H1 (cell line): ENCODE measurements at regions not wholly inside any gene's neighbourhood (a gene's known extent, or its start where the extent isn't known, plus 50 kb on each side); places are given as distances from the start of the nearest gene placed in this dataset.

Experiments
- CTCF ChIA-PET: fragments of 300-600 bp; sonication (Branson Sonifier 250); formaldehyde crosslinking; loops from one replicate; lab custom pipeline; 2021; ENCODE audit not compliant: partially characterized antibody; lab: Charles Lee
- POLR2A ChIA-PET: fragments of 300-600 bp; sonication (Branson Sonifier 250); formaldehyde crosslinking; loops from one replicate; lab custom pipeline; 2021; ENCODE audit warnings: inconsistent platforms; ENCODE audit not compliant: partially characterized antibody; lab: Charles Lee
- DNase-seq, 2 experiments: peaks; one replicate each; pipeline versions ENCODE4 v3.0.0 to v3.0.0-alpha.2; 2010 to 2022; ENCODE audit warnings: low spot score in 2 of 2, low read depth in 1 of 2, mixed read lengths in 1 of 2
- FAIRE-seq: peaks from 2 replicates; lab custom pipeline; 2011; peaks lifted over from hg19 to GRCh38; lab: Jason Lieb, UNC
- H2AFZ ChIP-seq: 2 replicates; pipeline ENCODE4 v1.8.1; 2012; ENCODE audit warnings: low read length, inconsistent platforms
- H2AK5ac ChIP-seq: 2 replicates; pipeline ENCODE4 v1.6.1; 2013; ENCODE audit warnings: low read depth, low read length
- H2BK120ac ChIP-seq: replicated peaks from 2 replicates; pipeline ENCODE3; 2013; ENCODE audit warnings: low read depth, low read length, inconsistent platforms
- H2BK12ac ChIP-seq: 2 replicates; pipeline ENCODE4 v1.6.1; 2013; ENCODE audit warnings: low read depth, low read length
- H2BK15ac ChIP-seq: 2 replicates; pipeline ENCODE4 v1.6.1; 2013; ENCODE audit warnings: low read length
- H2BK20ac ChIP-seq: 2 replicates; pipeline ENCODE4 v1.6.1; 2013; ENCODE audit warnings: low read length
- H2BK5ac ChIP-seq: 2 replicates; pipeline ENCODE4 v1.6.1; 2013; ENCODE audit warnings: low read depth, low read length
- H3K14ac ChIP-seq: 2 replicates; pipeline ENCODE4 v1.6.1; 2013; ENCODE audit warnings: inconsistent platforms; ENCODE audit not compliant: insufficient read length
- H3K18ac ChIP-seq: 2 replicates; pipeline ENCODE4 v1.6.1; 2013; ENCODE audit warnings: low read length; ENCODE audit errors: extremely low read depth
- H3K23ac ChIP-seq: 2 replicates; pipeline ENCODE4 v1.6.1; 2013; ENCODE audit warnings: inconsistent platforms; ENCODE audit not compliant: insufficient read length
- H3K23me2 ChIP-seq: 2 replicates; pipeline ENCODE4 v1.6.1; 2013; ENCODE audit warnings: low read depth, low read length
- H3K27ac ChIP-seq: 2 replicates; pipeline ENCODE4 v1.6.1; 2011; ENCODE audit warnings: low read depth, low read length, inconsistent platforms
- H3K27me3 ChIP-seq, 4 experiments: replicated peaks in 1 of 4; 1 replicate in 1 of 4; 2 replicates in 3 of 4; pipeline versions ENCODE4 v1.6.1 to v1.8.1; 2011 to 2013; ENCODE audit warnings: low read length in 3 of 4, mild to moderate bottlenecking in 3 of 4, inconsistent platforms in 2 of 4, mixed read lengths in 2 of 4, moderate library complexity in 1 of 4; ENCODE audit not compliant: control insufficient read depth in 3 of 4, insufficient read depth in 3 of 4; ENCODE audit errors: extremely low read depth in 1 of 4
- H3K36me3 ChIP-seq, 4 experiments: 2 replicates each; pipeline versions ENCODE4 v1.6.1 to v1.8.1; 2011 to 2013; ENCODE audit warnings: mild to moderate bottlenecking in 4 of 4, low read length in 3 of 4, moderate library complexity in 2 of 4, control low read depth in 1 of 4, inconsistent platforms in 1 of 4; ENCODE audit not compliant: insufficient read depth in 4 of 4, control insufficient read depth in 2 of 4
- H3K4ac ChIP-seq: replicated peaks from 2 replicates; pipeline ENCODE3; 2013; ENCODE audit warnings: low read length, low read depth, mixed read lengths, inconsistent platforms; ENCODE audit not compliant: insufficient read length
- H3K4me1 ChIP-seq, 4 experiments: replicated peaks in 1 of 4; 1 replicate in 1 of 4; 2 replicates in 3 of 4; pipeline versions ENCODE4 v1.6.1 to v1.8.1; 2011 to 2013; ENCODE audit warnings: low read length in 3 of 4, inconsistent platforms in 2 of 4, mixed read lengths in 1 of 4; ENCODE audit not compliant: insufficient read depth in 4 of 4, control insufficient read depth in 3 of 4
- H3K4me2 ChIP-seq, 2 experiments: 2 replicates each; pipeline versions ENCODE4 v1.6.1 to v1.8.1; 2011 to 2013; ENCODE audit warnings: low read depth in 2 of 2, low read length in 2 of 2, control low read depth in 1 of 2, inconsistent platforms in 1 of 2, mild to moderate bottlenecking in 1 of 2; ENCODE audit not compliant: insufficient read depth in 1 of 2
- H3K4me3 ChIP-seq, 4 experiments: fragments of 200-600, 300-600 bp in 1 of 4; sonication (generic), shearing (Covaris generic), sonication (Bioruptor Twin) in 1 of 4; 2 replicates each; pipeline versions ENCODE4 v1.5.1 to v1.8.1; 2011 to 2016; ENCODE audit warnings: low read length in 4 of 4, low read depth in 3 of 4, control low read depth in 2 of 4, inconsistent platforms in 2 of 4, mild to moderate bottlenecking in 2 of 4, mixed read lengths in 1 of 4, moderate library complexity in 1 of 4; ENCODE audit not compliant: insufficient read depth in 2 of 4; ENCODE audit errors: extremely low read depth in 1 of 4
- H3K56ac ChIP-seq: replicated peaks from 2 replicates; pipeline ENCODE3; 2013; ENCODE audit warnings: low read depth, mild to moderate bottlenecking, mixed read lengths, low read length, inconsistent platforms; ENCODE audit not compliant: insufficient read length
- H3K79me1 ChIP-seq: 2 replicates; pipeline ENCODE4 v1.6.1; 2013; ENCODE audit warnings: low read depth, low read length, control low read depth
- H3K79me2 ChIP-seq, 2 experiments: 2 replicates each; pipeline versions ENCODE4 v1.6.1 to v1.8.1; 2012 to 2013; ENCODE audit warnings: low read length in 2 of 2, mild to moderate bottlenecking in 2 of 2, inconsistent platforms in 1 of 2; ENCODE audit not compliant: insufficient read depth in 2 of 2, control insufficient read depth in 1 of 2
- H3K9ac ChIP-seq, 4 experiments: replicated peaks in 1 of 4; 1 replicate in 1 of 4; 2 replicates in 3 of 4; pipeline versions ENCODE4 v1.6.1 to v1.8.1; 2011 to 2013; ENCODE audit warnings: low read depth in 3 of 4, low read length in 3 of 4, control low read depth in 2 of 4, mild to moderate bottlenecking in 2 of 4, moderate library complexity in 2 of 4, inconsistent platforms in 1 of 4; ENCODE audit errors: extremely low read depth in 1 of 4
- H3K9me3 ChIP-seq, 2 experiments: 2 replicates each; pipeline versions ENCODE4 v1.6.1 to v1.8.1; 2012 to 2013; ENCODE audit warnings: mild to moderate bottlenecking in 2 of 2, moderate library complexity in 2 of 2, control low read depth in 1 of 2, inconsistent platforms in 1 of 2, low read depth in 1 of 2, low read length in 1 of 2, mixed read lengths in 1 of 2; ENCODE audit not compliant: insufficient read depth in 2 of 2
- H4K20me1 ChIP-seq, 2 experiments: replicated peaks in 1 of 2; 2 replicates each; pipeline versions ENCODE3 to v1.8.1; 2011 to 2013; ENCODE audit warnings: inconsistent platforms in 2 of 2, low read length in 2 of 2, mild to moderate bottlenecking in 1 of 2; ENCODE audit not compliant: insufficient read depth in 2 of 2, control insufficient read depth in 1 of 2
- H4K5ac ChIP-seq: 2 replicates; pipeline ENCODE4 v1.6.1; 2013; ENCODE audit warnings: low read length, low read depth, mixed read lengths, inconsistent platforms; ENCODE audit not compliant: insufficient read length
- H4K8ac ChIP-seq: 2 replicates; pipeline ENCODE4 v1.8.0; 2013; ENCODE audit warnings: mild to moderate bottlenecking, moderate library complexity, low read length, inconsistent platforms; ENCODE audit not compliant: insufficient read depth; ENCODE audit errors: extremely low read depth
- H4K91ac ChIP-seq: replicated peaks from 2 replicates; pipeline ENCODE3; 2013; ENCODE audit warnings: low read length, mixed read lengths, inconsistent platforms; ENCODE audit not compliant: insufficient read length
- BCL11A ChIP-seq, 2 experiments: IDR thresholded peaks; one replicate each; pipeline ENCODE4 v1.6.1; 2011; ENCODE audit warnings: low read depth in 2 of 2, low read length in 2 of 2, mild to moderate bottlenecking in 2 of 2
- CREB1 ChIP-seq: IDR thresholded peaks from 2 replicates; pipeline ENCODE4 v1.6.1; 2012; ENCODE audit warnings: inconsistent platforms
- JUN ChIP-seq: IDR thresholded peaks from 2 replicates; pipeline ENCODE4 v1.6.1; 2011; ENCODE audit warnings: low read depth, mild to moderate bottlenecking, improper control_type of control experiment, low read length
- RAD21 ChIP-seq, 2 experiments: IDR thresholded peaks in 1 of 2; conservative IDR thresholded peaks in 1 of 2; 2 replicates each; pipeline ENCODE4 v1.6.1; 2011; ENCODE audit warnings: low read depth in 2 of 2, low read length in 2 of 2, improper control_type of control experiment in 1 of 2, inconsistent platforms in 1 of 2, mild to moderate bottlenecking in 1 of 2, moderate library complexity in 1 of 2
- WGBS, 2 experiments: shearing (Covaris generic) in 1 of 2; methylation state at CpG; one replicate each; pipeline versions ENCODE4 v1.1.6 to v1.1.7; 2013 to 2015; ENCODE audit warnings: low lambda C conversion rate in 2 of 2, mixed read lengths in 2 of 2, inconsistent platforms in 1 of 2, low coverage in 1 of 2, missing lambda C conversion rate in 1 of 2; ENCODE audit not compliant: insufficient replicate concordance in 2 of 2, insufficient coverage in 1 of 2, insufficient read length in 1 of 2; ENCODE audit errors: extremely low coverage in 1 of 2, missing lambda C conversion rate in 1 of 2; 5-methylcytosine and 5-hydroxymethylcytosine counted together

DNA sequence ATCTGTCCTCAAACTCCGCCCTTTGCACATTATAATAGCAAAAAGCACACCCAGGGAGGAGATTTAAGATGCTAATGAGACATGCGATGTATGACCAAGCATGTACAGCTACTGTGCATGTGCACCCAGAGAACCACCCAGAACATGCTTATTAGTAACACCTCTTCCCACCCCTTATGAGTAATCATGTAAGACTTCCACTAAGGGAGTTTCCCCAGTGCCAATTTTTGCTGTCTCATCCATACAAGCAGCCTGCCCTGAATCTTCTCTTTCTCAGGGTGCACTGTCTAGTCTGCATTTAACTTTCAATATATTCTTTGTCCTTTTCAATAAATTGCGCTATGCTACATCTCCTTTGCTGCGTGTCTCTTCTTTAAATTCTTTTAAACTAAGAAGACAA lies 830.0 kb upstream of the NOVA1 start:
- Histone ChIP-seq H3K18ac (no peak overlapping the region), H3K27me3 (no peaks in the 10 kb centered on the region), H4K5ac (no peak overlapping the region), H4K91ac (no peak overlapping the region), H3K9ac (no peak overlapping the region), H3K36me3 (no peaks in the 10 kb centered on the region), H3K14ac (no peak overlapping the region), H2BK15ac (no peak overlapping the region), H2AK5ac (no peak overlapping the region), H3K9me3 (no peaks in the 10 kb centered on the region), H2BK12ac (no peak overlapping the region), H3K56ac (no peak overlapping the region), H2AFZ (no peak overlapping the region), H4K20me1 (no peaks in the 10 kb centered on the region), H2BK5ac (no peak overlapping the region), H4K8ac (no peak overlapping the region), H3K79me1 (no peaks in the 10 kb centered on the region)
- 92% methylated on average over 4 of the region's 4 CpGs; no CpG with 5 or more reads in 1 of the 2 experiments for WGBS, 2 experiments
- FAIRE-seq (no peak), DNase-seq (no peak)
- CTCF ChIA-PET, result no interaction called here
- no peak for TF ChIP-seq JUN
- no peak for TF ChIP-seq RAD21 (IDR thresholded peaks at IDR 0.05 in 1 of 2, conservative IDR thresholded peaks at IDR 0.05 in 1 of 2; ENCODE audit: low read depth in 2 of 2, low read length in 2 of 2)
- no peak for TF ChIP-seq BCL11A (IDR thresholded peaks at IDR 0.05; ENCODE audit: low read depth in 2 of 2, low read length in 2 of 2)
- no peak for TF ChIP-seq CREB1
- TF ChIP-seq, all 59 proteins: peak for 0
- no peak overlapping the region for H3K4me2 ChIP-seq
- no peak overlapping the region for H3K4me3 ChIP-seq
- POLR2A ChIA-PET, result no interaction called here
- H3K27ac ChIP-seq, result no peak overlapping the region
- no peaks in the 10 kb centered on the region for H3K79me2 ChIP-seq
- no peak overlapping the region for H3K23ac ChIP-seq
- no peak overlapping the region for H2BK20ac ChIP-seq
- no peak overlapping the region for H3K4ac ChIP-seq
- H3K23me2 ChIP-seq, result no peaks in the 10 kb centered on the region
- no peaks in the 10 kb centered on the region for H3K4me1 ChIP-seq
- H2BK120ac ChIP-seq, result no peak overlapping the region
